ENCODE measurements at regions not wholly inside any gene's neighbourhood (a gene's known extent, or its start where the extent isn't known, plus 50 kb on each side); places are given as distances from the start of the nearest gene placed in this dataset.

DNA sequence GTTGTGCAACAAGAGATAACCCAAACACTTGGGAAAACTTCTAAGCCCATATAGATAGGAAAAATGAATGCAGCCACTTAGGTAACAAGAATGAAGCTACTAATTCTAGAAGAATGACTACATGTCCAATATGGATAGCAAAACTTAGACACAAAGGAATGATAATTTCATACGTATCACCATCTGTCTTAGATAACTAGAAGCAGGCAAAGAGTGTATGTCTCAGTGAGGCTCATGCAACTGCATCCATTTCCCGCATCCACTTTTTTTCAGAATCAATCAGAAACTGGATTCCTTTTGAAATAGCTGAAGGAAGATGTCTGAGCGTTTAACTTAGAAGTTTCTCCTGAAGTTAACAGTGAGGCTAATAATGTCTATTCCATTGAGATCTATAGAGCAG is 408.7 kb upstream of the PITX2 start:
- intact Hi-C loops (cut with DNase I): no loop called here
- no peaks in the 10 kb centered on the region for H3K36me3 ChIP-seq
- TF ChIP-seq, protein P1, sequence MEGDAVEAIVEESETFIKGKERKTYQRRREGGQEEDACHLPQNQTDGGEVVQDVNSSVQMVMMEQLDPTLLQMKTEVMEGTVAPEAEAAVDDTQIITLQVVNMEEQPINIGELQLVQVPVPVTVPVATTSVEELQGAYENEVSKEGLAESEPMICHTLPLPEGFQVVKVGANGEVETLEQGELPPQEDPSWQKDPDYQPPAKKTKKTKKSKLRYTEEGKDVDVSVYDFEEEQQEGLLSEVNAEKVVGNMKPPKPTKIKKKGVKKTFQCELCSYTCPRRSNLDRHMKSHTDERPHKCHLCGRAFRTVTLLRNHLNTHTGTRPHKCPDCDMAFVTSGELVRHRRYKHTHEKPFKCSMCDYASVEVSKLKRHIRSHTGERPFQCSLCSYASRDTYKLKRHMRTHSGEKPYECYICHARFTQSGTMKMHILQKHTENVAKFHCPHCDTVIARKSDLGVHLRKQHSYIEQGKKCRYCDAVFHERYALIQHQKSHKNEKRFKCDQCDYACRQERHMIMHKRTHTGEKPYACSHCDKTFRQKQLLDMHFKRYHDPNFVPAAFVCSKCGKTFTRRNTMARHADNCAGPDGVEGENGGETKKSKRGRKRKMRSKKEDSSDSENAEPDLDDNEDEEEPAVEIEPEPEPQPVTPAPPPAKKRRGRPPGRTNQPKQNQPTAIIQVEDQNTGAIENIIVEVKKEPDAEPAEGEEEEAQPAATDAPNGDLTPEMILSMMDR (IDR thresholded peaks at IDR 0.05): no peak
- no peak for DNase-seq
- 82 to 83% methylated on average over 3 of the region's 3 CpGs for WGBS, 2 donors
- H3K27ac ChIP-seq: no peak overlapping the region
- no peaks in the 10 kb centered on the region for H3K4me1 ChIP-seq
- no peak overlapping the region for H3K4me3 ChIP-seq
- H3K27me3 ChIP-seq: no peaks in the 10 kb centered on the region
- no peak for ATAC-seq
- peaks cover 0 to 8% (median 0%) of the 10 kb centered on the region in 11 donors for H3K9me3 ChIP-seq

DNA sequence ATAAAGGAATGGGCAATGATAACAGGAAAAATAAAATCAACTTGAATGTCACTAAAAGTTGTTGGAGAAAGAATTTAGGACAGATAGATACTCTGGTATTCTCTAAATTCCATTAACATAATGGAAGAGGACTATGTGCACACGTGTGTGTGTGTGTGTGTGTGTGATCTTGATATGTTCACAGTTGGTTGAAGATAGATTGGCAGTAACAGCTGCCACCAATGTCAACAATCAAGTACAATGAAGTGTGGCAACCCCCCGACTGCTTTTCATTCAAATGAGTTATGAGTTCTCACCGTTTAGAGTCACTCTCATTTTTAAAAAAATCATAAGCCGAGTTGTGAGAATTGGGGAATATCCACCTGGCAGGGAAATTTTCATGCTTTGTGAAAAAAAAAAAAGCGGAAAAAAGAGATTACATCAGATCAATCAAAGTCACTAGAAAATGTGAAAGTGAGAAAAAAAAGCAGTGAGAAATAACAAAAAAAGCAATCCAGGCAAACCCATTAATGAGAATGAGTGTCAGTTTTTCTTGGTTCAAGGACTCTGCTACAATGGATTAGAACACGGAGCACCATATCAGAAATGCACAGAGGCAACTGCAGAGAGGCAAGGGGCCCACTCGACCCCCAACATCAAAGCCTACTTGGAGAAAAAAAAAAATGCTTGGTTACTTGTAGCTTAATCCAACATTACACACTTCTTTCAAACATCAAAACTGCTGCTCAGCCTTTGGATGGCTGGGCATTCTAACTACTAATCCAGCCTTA is 414.9 kb upstream of the PITX2 start:
- H3K4me1 ChIP-seq: no peaks in the 10 kb centered on the region
- DNase-seq (no peak), ATAC-seq (no peak)
- H3K9me3 ChIP-seq: no peaks in the 10 kb centered on the region
- no peaks in the 10 kb centered on the region for H3K36me3 ChIP-seq
- 53 to 62% methylated on average over 7 of the region's 7 CpGs for WGBS, 2 donors
- intact Hi-C loops (cut with DNase I): no loop called here
- no peak overlapping the region for H3K4me3 ChIP-seq
- TF ChIP-seq, protein P1 (IDR thresholded peaks at IDR 0.05): no peak
- H3K27me3 ChIP-seq: no peaks in the 10 kb centered on the region
- no peak overlapping the region for H3K27ac ChIP-seq

DNA sequence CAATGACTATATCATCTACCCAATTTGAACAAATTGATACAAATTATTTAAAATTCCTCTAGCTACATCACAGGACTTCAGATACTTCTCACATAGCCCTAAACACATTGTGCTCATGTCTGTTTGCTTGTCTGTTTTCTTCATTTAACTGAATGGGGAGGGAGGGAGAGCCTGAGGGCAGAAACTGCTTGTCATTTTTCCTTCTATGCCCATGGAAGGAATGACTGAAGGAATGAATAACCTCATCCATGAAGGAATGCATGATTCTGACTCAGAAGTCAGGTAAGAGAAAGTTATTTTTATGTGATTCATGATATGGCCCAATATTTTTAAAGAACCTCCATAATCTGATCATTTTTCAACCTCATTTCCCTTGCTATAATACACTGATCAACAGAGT is 418.0 kb upstream of the PITX2 start:
- no peak for ATAC-seq
- no peak overlapping the region for H3K27ac ChIP-seq
- no peaks in the 10 kb centered on the region for H3K9me3 ChIP-seq
- no peaks in the 10 kb centered on the region for H3K27me3 ChIP-seq
- intact Hi-C loops (cut with DNase I): no loop called here
- no peaks in the 10 kb centered on the region for H3K36me3 ChIP-seq
- DNase-seq: no peak
- H3K4me1 ChIP-seq: no peaks in the 10 kb centered on the region
- TF ChIP-seq, protein P1 (IDR thresholded peaks at IDR 0.05): no peak
- H3K4me3 ChIP-seq: no peak overlapping the region

DNA sequence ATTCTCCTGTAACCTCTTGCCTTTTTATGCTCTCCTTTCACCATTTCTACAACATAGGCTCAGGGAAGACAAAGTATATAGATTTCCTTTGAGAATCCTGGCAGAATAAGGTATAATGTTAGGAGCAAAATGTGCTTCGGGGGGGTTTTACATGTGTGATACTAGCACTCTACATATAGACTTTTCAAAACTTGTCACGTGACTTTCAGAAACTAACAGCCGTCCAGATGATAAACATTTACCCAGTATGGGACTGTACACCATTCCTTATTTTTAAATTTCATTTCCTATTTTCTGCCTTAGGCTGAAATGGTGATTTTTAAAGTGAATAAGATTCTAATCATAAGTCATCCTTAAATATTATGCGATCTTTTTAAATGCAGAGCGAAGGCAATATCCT is 420.4 kb upstream of the PITX2 start:
- TF ChIP-seq, protein P1 (IDR thresholded peaks at IDR 0.05): no peak
- WGBS, 2 donors: 88 to 89% methylated on average over 5 of the region's 5 CpGs
- DNase-seq (no peak), ATAC-seq (no peak)
- no peak overlapping the region for H3K27ac ChIP-seq
- no peak overlapping the region for H3K4me3 ChIP-seq
- no peaks in the 10 kb centered on the region for H3K36me3 ChIP-seq
- H3K4me1 ChIP-seq: no peaks in the 10 kb centered on the region
- intact Hi-C loops (cut with DNase I): no loop called here
- no peaks in the 10 kb centered on the region for H3K27me3 ChIP-seq
- H3K9me3 ChIP-seq: peaks cover 0 to 4% (median 0%) of the 10 kb centered on the region in 11 donors
